ENCODE measurements at regions not wholly inside any gene's neighbourhood (a gene's known extent, or its start where the extent isn't known, plus 50 kb on each side); places are given as distances from the start of the nearest gene placed in this dataset.

- Mint-ChIP-seq H3K36me3 (ENCODE audit: insufficient read depth) (no peaks in the 10 kb centered on the region), H3K4me1 (ENCODE audit: low read depth in 2 of 2) (no peaks in the 10 kb centered on the region), H3K27ac (no peak overlapping the region), H3K27me3 (no peaks in the 10 kb centered on the region), H3K9me3 (peaks cover 6 to 7% of the 10 kb centered on the region in 2 donors), H3K4me3 (no peak overlapping the region)
- ATAC-seq (replicated peaks) (no peak), DNase-seq (no peak)
These were observed 1019.4 kb upstream of the CDH2 start for GRCh38 chr18:29196307-29196706.

- H3K36me3 Mint-ChIP-seq (ENCODE audit: insufficient read depth) = no peaks in the 10 kb centered on the region
These were observed 1014.3 kb upstream of the CDH2 start for GRCh38 chr18:29191263-29191662.

GRCh38 chr18:29188760-29189159 lies 1011.8 kb upstream of the CDH2 start:
- ATAC-seq (replicated peaks) (no peak), DNase-seq (no peak)
- Mint-ChIP-seq H3K4me1 (ENCODE audit: low read depth in 2 of 2) (no peaks in the 10 kb centered on the region), H3K27me3 (no peaks in the 10 kb centered on the region), H3K27ac (no peak overlapping the region), H3K36me3 (ENCODE audit: insufficient read depth) (no peaks in the 10 kb centered on the region), H3K4me3 (no peak overlapping the region), H3K9me3 (peaks cover 7 to 10% of the 10 kb centered on the region in 2 donors)

More at GRCh38 chr18:29191263-29191662, 1014.3 kb upstream of the CDH2 start:
- Mint-ChIP-seq H3K9me3 (peaks cover 0 to 9% of the 10 kb centered on the region in 2 donors), H3K4me3 (no peak overlapping the region), H3K4me1 (ENCODE audit: low read depth in 2 of 2) (no peaks in the 10 kb centered on the region), H3K27ac (no peak overlapping the region), H3K27me3 (no peaks in the 10 kb centered on the region)
- ATAC-seq (replicated peaks) = no peak
- DNase-seq = no peak

- Mint-ChIP-seq H3K27ac (no peak overlapping the region), H3K27me3 (no peaks in the 10 kb centered on the region)
- no peak for ATAC-seq (replicated peaks)
These were observed 1008.9 kb upstream of the CDH2 start for GRCh38 chr18:29185801-29186200.

DNA sequence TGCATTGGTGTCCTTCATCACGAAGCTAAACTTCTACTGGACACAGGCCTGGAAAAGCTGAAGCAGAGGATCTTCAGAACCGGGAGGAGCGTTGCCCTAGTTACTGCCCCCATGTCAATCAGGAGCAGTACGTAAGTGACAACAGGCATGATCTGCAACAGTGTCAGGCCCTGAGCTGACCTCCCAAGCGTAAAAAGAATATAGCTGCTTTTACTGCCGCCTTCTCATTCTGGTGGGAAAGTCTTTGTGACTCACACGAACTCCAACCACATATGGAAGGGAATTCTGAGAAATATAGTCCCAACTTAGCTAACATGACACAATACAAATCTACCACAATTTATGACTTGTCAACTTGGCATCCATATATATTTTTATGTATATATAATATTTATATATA lies 1007.7 kb upstream of the CDH2 start:
- no peak overlapping the region for H3K27ac Mint-ChIP-seq
- no peaks in the 10 kb centered on the region for H3K4me1 Mint-ChIP-seq (ENCODE audit: low read depth in 2 of 2)
- H3K27me3 Mint-ChIP-seq = no peaks in the 10 kb centered on the region
- DNase-seq = no peak
- ATAC-seq (replicated peaks) = no peak
- H3K4me3 Mint-ChIP-seq = no peak overlapping the region
- H3K36me3 Mint-ChIP-seq (ENCODE audit: insufficient read depth) = no peaks in the 10 kb centered on the region
- peaks cover 3 to 8% of the 10 kb centered on the region in 2 donors for H3K9me3 Mint-ChIP-seq

More at GRCh38 chr18:29185801-29186200, 1008.9 kb upstream of the CDH2 start:
- no peak for DNase-seq
- Mint-ChIP-seq H3K4me3 (no peak overlapping the region), H3K36me3 (ENCODE audit: insufficient read depth) (no peaks in the 10 kb centered on the region), H3K9me3 (peaks cover 5 to 8% of the 10 kb centered on the region in 2 donors), H3K4me1 (ENCODE audit: low read depth in 2 of 2) (no peaks in the 10 kb centered on the region)

- no peaks in the 10 kb centered on the region for H3K36me3 Mint-ChIP-seq (ENCODE audit: insufficient read depth)
- H3K4me1 Mint-ChIP-seq (ENCODE audit: low read depth in 2 of 2) = no peaks in the 10 kb centered on the region
- H3K9me3 Mint-ChIP-seq = peaks cover 8 to 9% of the 10 kb centered on the region in 2 donors
- no peak for ATAC-seq (replicated peaks)
- DNase-seq = no peak
- no peaks in the 10 kb centered on the region for H3K27me3 Mint-ChIP-seq
- H3K4me3 Mint-ChIP-seq = no peak overlapping the region
- H3K27ac Mint-ChIP-seq = no peak overlapping the region
These were observed 1004.4 kb upstream of the CDH2 start for GRCh38 chr18:29181151-29181901.

DNA sequence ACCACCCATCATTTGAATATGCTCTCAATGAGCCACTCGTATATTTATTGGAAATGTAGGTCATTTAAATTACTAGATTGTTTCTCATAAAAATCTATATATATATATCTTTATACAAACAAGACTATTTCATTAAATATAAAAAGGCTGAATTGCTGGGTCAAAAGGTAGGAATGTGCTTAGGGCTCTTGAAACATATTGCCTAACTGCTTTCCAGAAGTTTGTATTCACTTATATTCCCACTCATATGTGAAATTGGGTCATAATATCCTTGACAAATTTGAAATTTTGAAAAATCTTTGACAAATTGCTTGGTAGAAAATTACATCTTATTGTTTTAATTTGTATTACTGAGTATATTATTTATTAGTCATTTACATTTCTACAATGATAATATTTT lies 999.8 kb upstream of the CDH2 start:
- Mint-ChIP-seq H3K9me3 (peaks cover 0 to 10% of the 10 kb centered on the region in 2 donors), H3K4me1 (ENCODE audit: low read depth in 2 of 2) (no peaks in the 10 kb centered on the region), H3K4me3 (no peak overlapping the region), H3K36me3 (ENCODE audit: insufficient read depth) (no peaks in the 10 kb centered on the region), H3K27ac (no peak overlapping the region), H3K27me3 (no peaks in the 10 kb centered on the region)
- DNase-seq = no peak
- ATAC-seq (replicated peaks) = no peak

- Mint-ChIP-seq H3K27ac (no peak overlapping the region), H3K9me3 (peaks cover 6 to 13% of the 10 kb centered on the region in 2 donors), H3K36me3 (ENCODE audit: insufficient read depth) (no peaks in the 10 kb centered on the region), H3K27me3 (no peaks in the 10 kb centered on the region), H3K4me3 (no peak overlapping the region), H3K4me1 (ENCODE audit: low read depth in 2 of 2) (no peaks in the 10 kb centered on the region)
- no peak for ATAC-seq (replicated peaks)
- DNase-seq = no peak
These were observed 998.0 kb upstream of the CDH2 start for GRCh38 chr18:29174891-29175290.

GRCh38 chr18:29172756-29173067 lies 995.8 kb upstream of the CDH2 start:
- ATAC-seq (replicated peaks) (no peak), DNase-seq (no peak)
- Mint-ChIP-seq H3K27ac (no peak overlapping the region), H3K27me3 (no peaks in the 10 kb centered on the region), H3K9me3 (peaks cover 8% of the 10 kb centered on the region in 2 donors), H3K4me1 (ENCODE audit: low read depth in 2 of 2) (no peaks in the 10 kb centered on the region), H3K36me3 (ENCODE audit: insufficient read depth) (no peaks in the 10 kb centered on the region), H3K4me3 (no peak overlapping the region)

DNA sequence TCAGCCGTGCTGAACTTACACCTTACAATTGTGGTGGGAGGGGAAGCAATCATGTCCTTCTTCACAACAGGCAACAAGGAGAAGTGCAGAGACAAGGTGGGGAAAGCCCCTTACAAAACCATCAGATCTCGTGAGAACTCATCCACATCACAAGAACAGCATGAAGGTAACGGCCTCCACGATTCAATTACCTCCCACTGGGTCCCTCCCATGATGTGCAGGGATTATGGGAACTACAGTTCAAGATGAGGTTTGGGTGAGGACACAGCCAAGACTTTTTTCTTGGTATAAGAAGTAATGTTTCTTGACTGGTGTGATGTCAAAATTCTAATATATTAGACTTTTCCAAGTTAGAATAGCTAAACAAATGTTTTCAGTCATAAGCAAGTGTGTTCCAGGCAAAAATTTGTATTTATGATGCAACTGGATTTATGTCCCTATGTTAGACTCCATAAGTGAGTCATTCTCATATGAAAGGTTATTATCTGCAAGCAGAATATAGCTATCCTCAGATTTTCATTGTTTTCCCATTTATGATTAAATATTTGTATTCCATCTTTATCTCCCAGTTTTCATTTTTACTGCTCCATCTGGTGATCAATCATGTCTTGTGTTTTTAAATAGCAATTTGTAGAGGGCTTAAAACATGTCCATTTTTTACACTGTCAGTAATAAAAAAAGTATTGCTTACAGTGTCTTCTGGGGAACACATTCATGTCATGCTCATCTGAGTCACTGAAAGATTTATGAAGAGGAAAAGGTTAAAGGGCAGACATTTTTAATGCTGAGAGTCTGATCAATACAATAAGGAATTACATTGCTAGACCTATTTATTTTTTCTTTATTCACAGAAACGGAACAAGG lies 995.2 kb upstream of the CDH2 start:
- Mint-ChIP-seq H3K9me3 (peaks cover 5 to 8% of the 10 kb centered on the region in 2 donors), H3K4me1 (ENCODE audit: low read depth in 2 of 2) (no peaks in the 10 kb centered on the region), H3K27me3 (no peaks in the 10 kb centered on the region), H3K36me3 (ENCODE audit: insufficient read depth) (no peaks in the 10 kb centered on the region), H3K27ac (no peak overlapping the region), H3K4me3 (no peak overlapping the region)
- no peak for DNase-seq
- no peak for ATAC-seq (replicated peaks)

- DNase-seq (no peak), ATAC-seq (replicated peaks) (no peak)
- Mint-ChIP-seq H3K4me1 (ENCODE audit: low read depth in 2 of 2) (no peaks in the 10 kb centered on the region), H3K36me3 (ENCODE audit: insufficient read depth) (no peaks in the 10 kb centered on the region), H3K27ac (no peak overlapping the region), H3K9me3 (peaks cover 9 to 22% of the 10 kb centered on the region in 2 donors), H3K4me3 (no peak overlapping the region), H3K27me3 (no peaks in the 10 kb centered on the region)
These were observed 992.7 kb upstream of the CDH2 start for GRCh38 chr18:29169599-29169998.

DNA sequence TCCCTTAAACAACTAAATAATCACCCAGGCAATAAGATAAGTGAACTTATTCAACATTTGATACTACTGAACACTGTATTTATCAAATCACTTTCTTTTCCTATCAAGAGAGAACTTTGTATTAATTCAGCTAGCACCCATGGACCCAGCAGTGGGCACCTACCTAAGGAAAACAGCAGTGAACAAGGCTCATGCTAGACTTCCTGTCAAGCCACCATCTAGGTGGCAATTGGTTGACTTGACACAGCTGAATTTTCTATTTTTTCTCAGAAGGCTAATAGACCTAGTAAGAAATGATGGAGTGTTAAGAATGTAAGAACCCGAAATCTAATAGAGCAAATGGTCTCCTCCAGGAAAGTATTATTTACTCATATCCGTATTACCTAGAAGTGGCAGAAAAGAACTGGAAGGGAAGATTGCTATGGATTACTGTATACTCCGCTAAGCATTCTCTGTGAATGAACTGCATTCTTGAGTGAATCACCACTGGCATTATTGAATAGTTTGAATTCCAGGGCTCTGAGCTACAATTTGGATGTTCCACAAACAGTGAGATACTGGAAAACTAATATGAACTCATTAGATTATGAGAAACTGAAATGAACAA lies 988.2 kb upstream of the CDH2 start:
- Mint-ChIP-seq H3K9me3 (peaks cover 5 to 17% of the 10 kb centered on the region in 2 donors), H3K4me3 (no peak overlapping the region), H3K27ac (no peak overlapping the region), H3K4me1 (ENCODE audit: low read depth in 2 of 2) (no peaks in the 10 kb centered on the region), H3K27me3 (no peaks in the 10 kb centered on the region), H3K36me3 (ENCODE audit: insufficient read depth) (peaks cover 4% of the 10 kb centered on the region)
- DNase-seq (no peak), ATAC-seq (replicated peaks) (no peak)

- Mint-ChIP-seq H3K9me3 (peaks cover 3 to 14% of the 10 kb centered on the region in 2 donors), H3K27me3 (no peaks in the 10 kb centered on the region), H3K27ac (no peak overlapping the region), H3K4me3 (no peak overlapping the region), H3K4me1 (ENCODE audit: low read depth in 2 of 2) (no peaks in the 10 kb centered on the region), H3K36me3 (ENCODE audit: insufficient read depth) (peaks cover 4% of the 10 kb centered on the region)
- no peak for ATAC-seq (replicated peaks)
- no peak for DNase-seq
These were observed 987.2 kb upstream of the CDH2 start for GRCh38 chr18:29164020-29164706.

Data from effector memory CD8-positive, alpha-beta T cell (primary cell).